ENCODE measurements at regions not wholly inside any gene's neighbourhood (a gene's known extent, or its start where the extent isn't known, plus 50 kb on each side); places are given as distances from the start of the nearest gene placed in this dataset.

- TF ChIP-seq EZH2 (IDR thresholded peaks at IDR 0.05; ENCODE audit: low read length, unreplicated experiment), result no peak
- no peak for TF ChIP-seq CTCF (conservative IDR thresholded peaks at IDR 0.05; ENCODE audit: low read depth, low read length)
- no peak for TF ChIP-seq EZH2phosphoT487 (IDR thresholded peaks at IDR 0.05; ENCODE audit: borderline replicate concordance, low read length)
These were observed 492.2 kb upstream of the GCFC2 start for GRCh38 chr2:76202866-76203265.
